HUES64 (cell line): ENCODE measurements at regions not wholly inside any gene's neighbourhood (a gene's known extent, or its start where the extent isn't known, plus 50 kb on each side); places are given as distances from the start of the nearest gene placed in this dataset.

Experiments
- H3K27ac ChIP-seq: 2 replicates; pipeline ENCODE4 v1.7.0; 2013; ENCODE audit warnings: low read depth, low read length, inconsistent platforms
- H3K27me3 ChIP-seq: 2 replicates; pipeline ENCODE4 v1.6.1; 2013; ENCODE audit warnings: mild to moderate bottlenecking, low read length; ENCODE audit not compliant: insufficient read depth
- H3K36me3 ChIP-seq: 2 replicates; pipeline ENCODE4 v1.6.1; 2013; ENCODE audit warnings: mild to moderate bottlenecking, low read length; ENCODE audit not compliant: insufficient read depth
- H3K4me1 ChIP-seq: 2 replicates; pipeline ENCODE4 v1.6.1; 2013; ENCODE audit warnings: mild to moderate bottlenecking, low read length, moderate library complexity; ENCODE audit not compliant: insufficient read depth
- H3K4me3 ChIP-seq: 2 replicates; pipeline ENCODE4 v1.5.1; 2013; ENCODE audit warnings: mild to moderate bottlenecking, low read length, moderate library complexity
- H3K9ac ChIP-seq: 2 replicates; pipeline ENCODE4 v1.6.1; 2013; ENCODE audit warnings: mild to moderate bottlenecking, low read depth, low read length
- H3K9me3 ChIP-seq: 2 replicates; pipeline ENCODE4 v1.6.1; 2013; ENCODE audit warnings: low read depth, low read length; ENCODE audit not compliant: insufficient read depth
- WGBS: fragments of 150-250, 120-280 bp; methylation state at CpG from one replicate; pipeline ENCODE4 v1.1.7; 2013; ENCODE audit warnings: missing lambda C conversion rate; 5-methylcytosine and 5-hydroxymethylcytosine counted together

DNA sequence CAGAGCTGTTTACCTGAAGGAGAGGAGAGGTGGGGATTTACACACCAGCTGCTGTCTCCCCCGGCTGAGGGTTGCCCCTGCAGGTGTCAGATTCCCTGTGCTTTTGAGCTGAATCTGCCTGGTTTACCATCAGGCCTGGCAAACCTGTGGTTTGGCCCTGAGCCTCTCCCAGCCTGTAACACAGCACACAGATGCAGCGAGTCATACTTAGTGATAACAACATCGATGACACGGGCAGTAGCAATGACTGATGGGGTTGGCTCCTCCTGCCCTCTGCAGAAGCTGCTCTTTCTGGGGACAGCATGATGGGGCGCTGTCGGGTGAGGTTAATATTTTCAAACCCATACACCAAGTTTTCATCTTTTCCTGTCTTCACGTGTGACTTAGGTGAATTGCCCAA is 380.0 kb upstream of the B3GAT1 start:
- no peak overlapping the region for H3K27ac ChIP-seq

DNA sequence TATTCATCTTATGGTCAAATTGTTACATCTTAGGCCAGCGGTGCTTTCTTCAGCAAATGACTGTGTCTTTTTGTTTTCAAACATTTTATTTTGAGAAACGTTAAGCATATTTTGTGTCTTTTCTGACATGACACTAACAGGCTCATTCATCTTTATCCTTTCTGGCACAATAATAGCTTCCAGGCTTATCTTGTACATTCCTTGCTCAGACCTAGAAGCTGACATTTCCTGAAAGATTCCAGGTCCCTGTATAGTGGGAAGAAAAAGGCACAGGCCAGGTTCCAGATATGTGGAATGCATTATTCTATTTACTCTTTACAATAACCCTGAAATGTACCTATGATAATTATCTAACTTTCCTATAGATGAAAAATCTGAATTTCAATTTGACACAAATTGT is 379.1 kb upstream of the B3GAT1 start:
- peaks cover 5% of the 10 kb centered on the region; the same call in 1 of the 2 replicates for H3K27me3 ChIP-seq
- no peaks in the 10 kb centered on the region for H3K9me3 ChIP-seq
- no peaks in the 10 kb centered on the region for H3K36me3 ChIP-seq
- no peak overlapping the region for H3K9ac ChIP-seq
- H3K27ac ChIP-seq = no peak overlapping the region
- WGBS = 94% methylated on average over 2 of the region's 2 CpGs
- H3K4me3 ChIP-seq = no peak overlapping the region
- no peaks in the 10 kb centered on the region for H3K4me1 ChIP-seq

More for the DNA sequence above, 380.0 kb upstream of the B3GAT1 start:
- no peaks in the 10 kb centered on the region for H3K9me3 ChIP-seq
- no peak overlapping the region for H3K9ac ChIP-seq
- no peaks in the 10 kb centered on the region for H3K36me3 ChIP-seq
- no peak overlapping the region for H3K4me3 ChIP-seq
- H3K4me1 ChIP-seq = no peaks in the 10 kb centered on the region
- 85% methylated on average over 6 of the region's 7 CpGs for WGBS
- H3K27me3 ChIP-seq = peaks cover 5% of the 10 kb centered on the region; the same call in 1 of the 2 replicates

DNA sequence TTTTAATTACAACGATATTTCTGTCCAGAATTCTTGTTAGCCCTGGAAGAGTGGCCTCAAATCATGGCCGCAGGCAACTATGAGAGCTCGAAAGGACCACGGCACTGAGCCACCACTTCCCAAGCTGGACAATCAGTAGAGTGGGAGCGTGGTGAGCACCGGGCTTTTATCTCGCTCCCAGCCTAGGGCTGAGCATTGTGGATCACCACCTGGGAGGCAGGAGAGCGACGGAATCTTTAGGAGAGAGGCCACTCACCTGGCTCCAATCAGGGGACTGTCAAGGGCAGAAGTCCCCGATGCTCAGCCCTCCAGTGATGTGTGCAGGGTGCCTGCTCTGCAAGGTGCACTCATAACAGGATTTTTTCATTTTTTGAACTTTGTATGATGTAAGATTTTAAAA is 377.1 kb upstream of the B3GAT1 start:
- Histone ChIP-seq H3K4me1 (no peaks in the 10 kb centered on the region), H3K27ac (no peak overlapping the region), H3K27me3 (peaks cover 2% of the 10 kb centered on the region; the same call in 1 of the 2 replicates), H3K36me3 (no peaks in the 10 kb centered on the region), H3K4me3 (no peak overlapping the region), H3K9me3 (no peaks in the 10 kb centered on the region), H3K9ac (no peak overlapping the region)
- WGBS = 94% methylated on average over 10 of the region's 10 CpGs

DNA sequence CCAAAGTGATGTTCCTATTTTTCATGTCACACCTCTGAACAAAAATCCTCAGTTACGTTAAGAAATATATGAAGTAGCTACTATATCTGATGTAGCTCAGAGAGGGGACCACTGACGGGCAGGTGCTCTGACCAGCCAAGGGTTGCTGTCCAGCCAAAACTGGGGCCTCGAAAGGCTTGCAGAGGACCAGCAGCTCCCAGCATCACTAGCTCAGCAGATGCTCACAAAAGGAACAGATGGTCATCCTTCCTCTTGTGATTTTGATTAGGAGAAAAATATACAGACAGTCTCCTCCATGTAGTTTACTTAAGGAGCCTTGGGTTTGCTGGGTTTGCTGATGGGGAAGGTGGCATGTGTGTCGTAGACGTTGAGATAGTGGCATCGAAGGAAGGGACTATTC is 374.6 kb upstream of the B3GAT1 start:
- Histone ChIP-seq H3K9me3 (no peaks in the 10 kb centered on the region), H3K4me1 (no peaks in the 10 kb centered on the region), H3K36me3 (no peaks in the 10 kb centered on the region), H3K9ac (no peak overlapping the region), H3K27me3 (no peaks in the 10 kb centered on the region), H3K4me3 (no peak overlapping the region), H3K27ac (no peak overlapping the region)
- WGBS = 91% methylated on average over 6 of the region's 6 CpGs

DNA sequence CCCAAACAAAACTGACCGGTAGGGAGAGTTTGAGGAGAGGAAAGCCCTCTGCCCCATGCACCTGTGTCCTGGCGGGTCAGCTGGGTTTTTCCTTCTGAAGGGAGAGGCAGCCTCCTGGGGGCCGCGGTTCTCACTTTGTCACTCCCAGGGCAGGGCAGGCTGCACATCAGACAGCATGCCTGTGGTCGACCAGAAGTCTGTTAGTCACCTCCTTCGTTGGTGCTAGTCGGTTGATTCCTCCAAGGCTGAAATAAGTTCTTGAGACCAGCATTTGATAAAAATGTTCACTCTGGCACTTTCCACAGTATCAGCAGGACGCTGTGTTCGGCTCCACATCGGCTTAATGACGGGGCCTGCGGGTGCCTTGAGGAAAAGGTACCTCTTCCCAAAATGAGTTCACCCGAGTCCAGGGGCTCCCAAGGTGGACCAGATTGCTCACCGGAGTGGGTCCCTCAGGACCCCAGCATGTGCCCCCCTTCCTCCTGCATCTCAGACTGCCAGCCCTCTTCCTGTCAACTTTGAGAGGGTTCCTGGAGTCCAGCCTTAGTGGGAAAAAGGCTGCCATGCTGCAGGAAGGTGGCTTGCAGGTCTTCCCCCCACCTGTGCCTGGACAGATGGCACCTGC is 373.7 kb upstream of the B3GAT1 start:
- no peaks in the 10 kb centered on the region for H3K27me3 ChIP-seq
- H3K9me3 ChIP-seq = no peaks in the 10 kb centered on the region
- WGBS = 92% methylated on average over 14 of the region's 14 CpGs
- no peaks in the 10 kb centered on the region for H3K4me1 ChIP-seq
- H3K36me3 ChIP-seq = no peaks in the 10 kb centered on the region
- no peak overlapping the region for H3K27ac ChIP-seq
- H3K4me3 ChIP-seq = no peak overlapping the region
- no peak overlapping the region for H3K9ac ChIP-seq

DNA sequence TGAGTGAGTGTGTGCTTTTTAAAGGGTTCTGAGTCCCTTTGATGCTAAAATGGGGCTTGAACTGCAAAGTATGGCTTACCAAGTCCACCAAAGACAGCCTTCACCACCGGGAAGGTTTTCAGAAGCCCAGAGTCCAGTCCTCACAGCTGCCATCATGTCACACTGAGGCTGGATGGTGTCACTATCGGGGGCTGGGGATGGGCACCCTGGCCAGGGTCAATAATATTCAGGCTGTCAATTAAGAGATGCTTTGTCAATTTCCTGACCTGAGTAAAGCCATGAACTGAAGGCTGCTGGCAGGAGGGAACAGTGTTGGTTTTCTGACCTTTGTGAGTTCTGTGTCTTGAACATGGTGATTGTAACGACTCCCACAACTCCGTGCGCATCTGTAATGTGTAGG is 373.0 kb upstream of the B3GAT1 start:
- H3K27ac ChIP-seq = no peak overlapping the region
- no peak overlapping the region for H3K4me3 ChIP-seq
- no peaks in the 10 kb centered on the region for H3K9me3 ChIP-seq
- no peaks in the 10 kb centered on the region for H3K36me3 ChIP-seq
- H3K4me1 ChIP-seq = no peaks in the 10 kb centered on the region
- no peaks in the 10 kb centered on the region for H3K27me3 ChIP-seq
- H3K9ac ChIP-seq = no peak overlapping the region
- 96% methylated on average over 5 of the region's 5 CpGs for WGBS

DNA sequence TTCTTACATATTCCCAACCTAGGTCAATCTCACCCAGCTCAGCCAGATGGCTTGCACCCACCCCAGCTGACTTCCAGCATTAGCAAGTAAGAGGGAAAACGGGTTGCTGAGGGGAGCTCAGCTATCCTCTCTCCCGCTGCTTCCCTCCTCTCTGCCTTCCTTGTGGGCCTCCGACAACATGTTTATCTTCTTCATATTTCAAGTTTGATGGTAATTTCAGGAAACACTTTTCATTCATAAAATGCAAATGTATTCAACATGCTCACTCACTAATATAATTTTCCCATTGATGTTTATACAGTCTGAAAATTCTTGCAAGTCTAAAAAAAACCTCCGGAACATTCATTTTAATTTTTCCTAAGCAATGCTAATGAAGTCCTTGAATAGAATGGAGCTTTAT is 372.5 kb upstream of the B3GAT1 start:
- Histone ChIP-seq H3K36me3 (no peaks in the 10 kb centered on the region), H3K27ac (no peak overlapping the region), H3K27me3 (no peaks in the 10 kb centered on the region), H3K9ac (no peak overlapping the region), H3K9me3 (no peaks in the 10 kb centered on the region), H3K4me1 (no peaks in the 10 kb centered on the region), H3K4me3 (no peak overlapping the region)
- WGBS = 90% methylated on average over 4 of the region's 4 CpGs

DNA sequence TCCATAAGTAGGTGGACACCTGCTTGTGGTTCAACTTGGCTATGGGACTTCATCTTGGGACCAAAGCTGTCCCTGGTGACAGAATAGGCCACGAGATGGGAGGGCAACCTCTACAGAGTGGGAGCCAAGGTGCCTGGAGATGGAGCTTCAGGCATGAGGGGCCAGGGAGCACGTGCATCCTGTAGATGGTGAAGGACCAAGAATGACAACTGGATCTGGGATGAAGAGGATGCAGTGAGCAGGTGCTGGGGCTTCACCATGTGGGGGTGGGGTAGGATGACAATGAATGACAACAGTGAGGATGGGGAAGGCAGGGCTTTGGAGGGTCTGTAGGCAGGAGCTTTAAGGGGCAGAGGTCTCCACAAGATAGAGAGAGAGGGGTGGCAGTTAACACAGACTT is 372.0 kb upstream of the B3GAT1 start:
- 91% methylated on average over 2 of the region's 2 CpGs for WGBS
- Histone ChIP-seq H3K4me1 (no peaks in the 10 kb centered on the region), H3K4me3 (no peak overlapping the region), H3K9me3 (no peaks in the 10 kb centered on the region), H3K36me3 (no peaks in the 10 kb centered on the region), H3K9ac (no peak overlapping the region), H3K27me3 (no peaks in the 10 kb centered on the region), H3K27ac (no peak overlapping the region)

DNA sequence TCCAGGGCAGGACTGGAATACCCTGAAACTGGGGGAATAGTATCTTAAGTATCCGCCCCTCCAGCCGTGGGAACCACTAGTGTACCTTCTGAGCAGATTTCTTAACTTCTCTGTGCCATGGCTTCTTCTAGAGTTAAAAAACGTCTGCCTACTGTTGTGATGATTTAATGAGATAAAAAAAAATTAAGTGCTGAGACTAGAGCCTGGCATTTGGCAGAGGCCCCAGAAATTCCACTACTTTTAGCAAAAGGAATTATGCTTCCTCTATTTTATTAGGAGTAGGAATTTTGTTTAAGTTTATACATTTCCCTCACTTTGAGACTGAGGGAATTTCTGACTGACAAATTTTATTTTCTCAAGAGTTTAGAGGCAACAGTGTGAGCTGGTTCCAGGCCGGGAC is 371.2 kb upstream of the B3GAT1 start:
- Histone ChIP-seq H3K4me1 (no peaks in the 10 kb centered on the region), H3K4me3 (no peak overlapping the region), H3K27me3 (no peaks in the 10 kb centered on the region), H3K27ac (no peak overlapping the region), H3K9me3 (no peaks in the 10 kb centered on the region), H3K36me3 (no peaks in the 10 kb centered on the region), H3K9ac (no peak overlapping the region)
- WGBS = 92% methylated on average over 4 of the region's 4 CpGs

DNA sequence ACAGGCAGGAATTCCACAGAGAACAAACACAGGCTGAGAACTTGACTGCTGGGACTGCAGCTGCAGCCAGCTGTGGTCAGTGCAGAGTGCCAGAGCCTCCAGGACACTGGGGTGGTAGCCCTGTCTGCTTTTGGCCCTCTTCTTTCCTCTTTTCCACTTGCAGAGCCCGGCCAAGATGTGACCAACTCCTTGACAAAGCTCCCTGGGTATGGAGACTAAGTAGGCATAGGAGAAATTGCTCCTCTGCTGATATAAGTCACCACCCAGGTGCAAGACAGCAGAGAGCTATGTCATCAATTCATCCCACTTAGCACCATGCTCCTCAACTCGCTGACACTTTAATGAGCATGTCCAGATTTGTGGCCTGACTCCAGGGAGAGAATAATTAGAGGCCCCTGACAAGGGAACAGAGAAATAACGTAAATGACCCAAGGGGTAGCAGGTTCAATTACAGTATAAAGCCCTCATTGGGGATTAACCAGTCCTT is 369.4 kb upstream of the B3GAT1 start:
- Histone ChIP-seq H3K27ac (no peak overlapping the region), H3K9me3 (no peaks in the 10 kb centered on the region), H3K36me3 (no peaks in the 10 kb centered on the region), H3K4me3 (no peak overlapping the region), H3K27me3 (no peaks in the 10 kb centered on the region), H3K9ac (no peak overlapping the region), H3K4me1 (no peaks in the 10 kb centered on the region)
- 88% methylated on average over 3 of the region's 3 CpGs for WGBS

DNA sequence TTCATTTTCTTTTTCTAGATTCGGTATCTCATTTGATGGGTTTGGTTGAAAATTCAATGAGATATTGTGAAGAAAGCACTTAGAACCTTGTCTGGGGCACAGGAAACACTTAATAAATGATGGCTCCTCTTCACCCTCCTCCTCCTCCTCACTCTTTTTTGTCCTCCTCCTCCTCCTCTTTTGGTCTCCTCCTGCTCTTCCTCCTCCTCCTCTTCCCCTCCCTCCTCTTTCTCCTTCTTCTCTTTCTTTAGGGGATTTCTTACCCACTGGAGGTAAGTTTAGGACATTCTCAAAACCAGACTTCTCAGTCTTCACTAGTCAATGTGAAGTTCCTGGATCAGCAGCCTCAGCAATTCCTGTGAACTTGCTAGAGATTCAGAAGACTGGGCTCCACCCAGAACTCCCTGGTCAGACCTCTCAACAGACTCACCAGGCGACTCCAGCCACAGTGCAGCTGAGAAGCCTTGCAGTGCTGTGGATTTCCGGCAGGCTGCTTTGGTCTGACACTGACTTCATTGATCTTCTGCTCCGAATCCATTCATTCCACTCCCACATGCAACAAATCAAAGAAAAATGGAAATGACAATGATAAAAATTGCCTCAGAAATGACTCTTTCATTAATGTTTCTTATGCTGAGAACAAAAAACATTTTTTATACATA is 368.6 kb upstream of the B3GAT1 start:
- Histone ChIP-seq H3K4me1 (no peaks in the 10 kb centered on the region), H3K4me3 (no peak overlapping the region), H3K27ac (no peak overlapping the region), H3K27me3 (no peaks in the 10 kb centered on the region), H3K9ac (no peak overlapping the region), H3K36me3 (no peaks in the 10 kb centered on the region), H3K9me3 (no peaks in the 10 kb centered on the region)
- 87% methylated on average over 4 of the region's 4 CpGs for WGBS
